Transverse colon (tissue), 4 donors: ENCODE measurements at regions not wholly inside any gene's neighbourhood (a gene's known extent, or its start where the extent isn't known, plus 50 kb on each side); places are given as distances from the start of the nearest gene placed in this dataset.

Experiments used
- DNase-seq: peaks from one replicate; pipeline ENCODE4 v3.0.0-alpha.2; 2019
- H3K27ac ChIP-seq, 4 donors: fragments of 200-600 bp; sonication (generic); 2 replicates each; pipeline ENCODE4 v1.5.1; 2016 to 2018; ENCODE audit warnings: inconsistent platforms in 4 of 4
- H3K27me3 ChIP-seq: fragments of 200-600 bp; sonication (generic); 2 replicates; pipeline ENCODE4 v1.5.1; 2017; ENCODE audit warnings: inconsistent platforms
- H3K36me3 ChIP-seq, 4 donors: fragments of 200-600 bp; sonication (generic); 2 replicates each; pipeline ENCODE4 v1.5.1; 2017 to 2019; ENCODE audit warnings: inconsistent platforms in 4 of 4
- H3K4me1 ChIP-seq, 4 donors: fragments of 200-600 bp; sonication (generic); 2 replicates each; pipeline ENCODE4 v1.5.1; 2017 to 2020; ENCODE audit warnings: inconsistent platforms in 4 of 4
- H3K4me3 ChIP-seq, 4 donors: fragments of 200-600 bp; sonication (generic); 1 replicate in 1 of 4; 2 replicates in 3 of 4; pipeline versions ENCODE4 v1.5.1 to v1.6.1; 2017 to 2019; ENCODE audit warnings: inconsistent platforms in 4 of 4
- H3K9me3 ChIP-seq, 2 donors: fragments of 200-600 bp; sonication (generic); 2 replicates each; pipeline ENCODE4 v1.5.1; 2017 to 2019; ENCODE audit warnings: inconsistent platforms in 2 of 2
- EP300 ChIP-seq: sonication (generic); formaldehyde crosslinking; IDR thresholded peaks from one replicate; pipeline ENCODE4 v1.6.1; 2017; ENCODE audit warnings: antibody characterized with exemption, low read depth
- POLR2A ChIP-seq: fragments of 450-650 bp; IDR thresholded peaks from one replicate; pipeline ENCODE4 v1.6.1; 2016; ENCODE audit warnings: antibody characterized with exemption, mild to moderate bottlenecking, moderate library complexity
- POLR2AphosphoS5 ChIP-seq, 3 donors: sonication (generic); formaldehyde crosslinking; IDR thresholded peaks; one replicate each; pipeline ENCODE4 v1.6.1; 2016; ENCODE audit warnings: antibody characterized with exemption in 3 of 3
- WGBS, 2 donors: methylation state at CpG; one replicate each; pipeline ENCODE4 v1.1.5; 2018; ENCODE audit warnings: low coverage in 1 of 2; 5-methylcytosine and 5-hydroxymethylcytosine counted together
- in situ Hi-C, 4 donors: fragments of 200-750 bp; cut with MboI; loops; one replicate each; pipeline versions ENCODE4 v1.15.0 to v1.15.1; 2017; ENCODE audit warnings: low sequenced_read_pairs in 3 of 4, low pct_ligation_motif_present in 1 of 4, low pct_unique_long_range_greater_than_20kb in 1 of 4
- intact Hi-C: fragments of 100-400 bp; cut with DNase I; formaldehyde crosslinking; loops from one replicate; pipeline ENCODE4 v1.15.1; 2023; ENCODE audit warnings: low total_unique reads
- TF ChIP-seq, protein P1 (sequence below), 5 experiments: fragments of 200-600 bp in 3 of 5; fragments of 450-650 bp in 2 of 5; sonication (generic) in 3 of 5; IDR thresholded peaks; 1 replicate in 2 of 5; 2 replicates in 3 of 5; pipeline ENCODE4 v1.5.1; 2016 to 2017; ENCODE audit warnings: antibody characterized with exemption in 5 of 5, inconsistent platforms in 3 of 5, mild to moderate bottlenecking in 2 of 5, moderate library complexity in 1 of 5

- intact Hi-C loops = no loop called here
- in situ Hi-C loops = no loop called here
- Histone ChIP-seq H3K9me3 (no peaks in the 10 kb centered on the region), H3K4me1 (peaks cover 0 to 5% (median 0%) of the 10 kb centered on the region in 4 donors), H3K4me3 (no peak overlapping the region), H3K27me3 (no peaks in the 10 kb centered on the region), H3K36me3 (no peaks in the 10 kb centered on the region), H3K27ac (no peak overlapping the region)
- TF ChIP-seq POLR2A (no peak), POLR2AphosphoS5 (IDR thresholded peaks at IDR 0.05) (no peak), EP300 (no peak)
- TF ChIP-seq, protein P1, sequence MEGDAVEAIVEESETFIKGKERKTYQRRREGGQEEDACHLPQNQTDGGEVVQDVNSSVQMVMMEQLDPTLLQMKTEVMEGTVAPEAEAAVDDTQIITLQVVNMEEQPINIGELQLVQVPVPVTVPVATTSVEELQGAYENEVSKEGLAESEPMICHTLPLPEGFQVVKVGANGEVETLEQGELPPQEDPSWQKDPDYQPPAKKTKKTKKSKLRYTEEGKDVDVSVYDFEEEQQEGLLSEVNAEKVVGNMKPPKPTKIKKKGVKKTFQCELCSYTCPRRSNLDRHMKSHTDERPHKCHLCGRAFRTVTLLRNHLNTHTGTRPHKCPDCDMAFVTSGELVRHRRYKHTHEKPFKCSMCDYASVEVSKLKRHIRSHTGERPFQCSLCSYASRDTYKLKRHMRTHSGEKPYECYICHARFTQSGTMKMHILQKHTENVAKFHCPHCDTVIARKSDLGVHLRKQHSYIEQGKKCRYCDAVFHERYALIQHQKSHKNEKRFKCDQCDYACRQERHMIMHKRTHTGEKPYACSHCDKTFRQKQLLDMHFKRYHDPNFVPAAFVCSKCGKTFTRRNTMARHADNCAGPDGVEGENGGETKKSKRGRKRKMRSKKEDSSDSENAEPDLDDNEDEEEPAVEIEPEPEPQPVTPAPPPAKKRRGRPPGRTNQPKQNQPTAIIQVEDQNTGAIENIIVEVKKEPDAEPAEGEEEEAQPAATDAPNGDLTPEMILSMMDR (IDR thresholded peaks at IDR 0.05) = no peak
- no peak for DNase-seq
- whole genome bisulfite sequencing, 2 donors = 84 to 97% methylated on average over 5 to 9 of the region's 9 CpGs
These were observed 219.7 kb upstream of the CDH5 start for GRCh38 chr16:66146798-66147197.

GRCh38 chr16:66144641-66145040, 221.8 kb upstream of the CDH5 start:
- H3K27ac ChIP-seq = no peak overlapping the region
- WGBS, 2 donors = 74 to 93% methylated on average over 3 of the region's 3 CpGs
- H3K36me3 ChIP-seq = no peaks in the 10 kb centered on the region
- DNase-seq = no peak
- TF ChIP-seq EP300 (no peak), POLR2AphosphoS5 (IDR thresholded peaks at IDR 0.05) (no peak), POLR2A (no peak)
- TF ChIP-seq, protein P1 (IDR thresholded peaks at IDR 0.05) = no peak
- intact Hi-C loops = no loop called here
- in situ Hi-C loops = no loop called here
- no peaks in the 10 kb centered on the region for H3K27me3 ChIP-seq
- no peaks in the 10 kb centered on the region for H3K4me1 ChIP-seq
- no peaks in the 10 kb centered on the region for H3K9me3 ChIP-seq
- H3K4me3 ChIP-seq = no peak overlapping the region

DNA sequence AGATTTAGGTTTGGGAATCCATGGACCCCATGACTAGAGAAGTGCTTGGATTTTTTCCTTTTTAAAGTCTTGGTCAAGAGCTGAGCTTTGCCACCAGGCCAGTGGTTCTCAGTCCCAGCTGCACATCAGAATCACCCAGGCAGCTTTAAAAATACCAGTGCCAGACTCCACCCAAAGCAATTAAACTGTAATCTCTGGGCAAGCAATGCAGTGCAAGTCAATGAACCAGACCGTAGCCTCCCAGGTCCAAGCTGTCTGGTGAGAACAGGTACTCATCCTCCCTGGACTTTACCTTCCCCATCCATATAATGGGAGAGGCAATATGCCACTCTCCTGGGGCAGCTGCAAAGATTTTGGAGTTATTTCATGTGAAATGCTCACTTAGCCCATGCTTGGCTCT, 223.1 kb upstream of the CDH5 start:
- Histone ChIP-seq H3K9me3 (no peaks in the 10 kb centered on the region), H3K36me3 (no peaks in the 10 kb centered on the region), H3K4me3 (no peak overlapping the region), H3K4me1 (no peaks in the 10 kb centered on the region), H3K27me3 (no peaks in the 10 kb centered on the region), H3K27ac (no peak overlapping the region)
- intact Hi-C loops = no loop called here
- in situ Hi-C loops = no loop called here
- WGBS, 2 donors = 50% methylated on average over 1 of the region's 1 CpG; no CpG with 5 or more reads in 1 of the 2 donors
- no peak for DNase-seq
- TF ChIP-seq, protein P1 (IDR thresholded peaks at IDR 0.05) = no peak
- TF ChIP-seq EP300 (no peak), POLR2A (no peak), POLR2AphosphoS5 (IDR thresholded peaks at IDR 0.05) (no peak)

GRCh38 chr16:66141885-66142284, 224.6 kb upstream of the CDH5 start:
- no peak for TF ChIP-seq EP300
- no peak for TF ChIP-seq POLR2A
- no peak for TF ChIP-seq POLR2AphosphoS5 (IDR thresholded peaks at IDR 0.05)
- TF ChIP-seq, protein P1 (IDR thresholded peaks at IDR 0.05) = no peak
- intact Hi-C loops = no loop called here
- Histone ChIP-seq H3K4me3 (no peak overlapping the region), H3K36me3 (no peaks in the 10 kb centered on the region), H3K27ac (no peak overlapping the region), H3K27me3 (no peaks in the 10 kb centered on the region), H3K4me1 (no peaks in the 10 kb centered on the region), H3K9me3 (no peaks in the 10 kb centered on the region)
- in situ Hi-C loops = no loop called here
- 72 to 91% methylated on average over 5 of the region's 5 CpGs for WGBS, 2 donors
- no peak for DNase-seq
